ENCODE measurements at regions not wholly inside any gene's neighbourhood (a gene's known extent, or its start where the extent isn't known, plus 50 kb on each side); places are given as distances from the start of the nearest gene placed in this dataset.

GRCh38 chr9:1115370-1115769, 65.2 kb downstream of the DMRT2 start:
- no peaks in the 10 kb centered on the region for H3K27me3 ChIP-seq (ENCODE audit: control insufficient read depth, insufficient read depth, low read length)
- no peak overlapping the region for H3K9ac ChIP-seq (ENCODE audit: low read depth, low read length)
- H3K9me3 ChIP-seq (ENCODE audit: control insufficient read depth, insufficient read depth, low read length): no peaks in the 10 kb centered on the region
- no peaks in the 10 kb centered on the region for H3K36me3 ChIP-seq (ENCODE audit: control insufficient read depth, insufficient read depth, low read length)
- no peak overlapping the region for H3K4me3 ChIP-seq (ENCODE audit: low read depth, low read length)
- no peaks in the 10 kb centered on the region for H3K4me1 ChIP-seq (ENCODE audit: control insufficient read depth, insufficient read depth, low read length)

GRCh38 chr9:1117439-1117838, 67.3 kb downstream of the DMRT2 start:
- H3K4me1 ChIP-seq (ENCODE audit: control insufficient read depth, insufficient read depth, low read length): no peaks in the 10 kb centered on the region
- H3K9me3 ChIP-seq (ENCODE audit: control insufficient read depth, insufficient read depth, low read length): no peaks in the 10 kb centered on the region
- H3K4me3 ChIP-seq (ENCODE audit: low read depth, low read length): no peak overlapping the region
- H3K9ac ChIP-seq (ENCODE audit: low read depth, low read length): no peak overlapping the region
- no peaks in the 10 kb centered on the region for H3K36me3 ChIP-seq (ENCODE audit: control insufficient read depth, insufficient read depth, low read length)
- no peaks in the 10 kb centered on the region for H3K27me3 ChIP-seq (ENCODE audit: control insufficient read depth, insufficient read depth, low read length)

- no peaks in the 10 kb centered on the region for H3K36me3 ChIP-seq (ENCODE audit: control insufficient read depth, insufficient read depth, low read length)
- no peaks in the 10 kb centered on the region for H3K9me3 ChIP-seq (ENCODE audit: control insufficient read depth, insufficient read depth, low read length)
- H3K9ac ChIP-seq (ENCODE audit: low read depth, low read length): no peak overlapping the region
- no peaks in the 10 kb centered on the region for H3K27me3 ChIP-seq (ENCODE audit: control insufficient read depth, insufficient read depth, low read length)
- no peak overlapping the region for H3K4me3 ChIP-seq (ENCODE audit: low read depth, low read length)
- H3K4me1 ChIP-seq (ENCODE audit: control insufficient read depth, insufficient read depth, low read length): no peaks in the 10 kb centered on the region
Observed at GRCh38 chr9:1120500-1121165, 70.5 kb downstream of the DMRT2 start.

GRCh38 chr9:1125741-1126140, 75.6 kb downstream of the DMRT2 start:
- Histone ChIP-seq H3K36me3 (ENCODE audit: control insufficient read depth, insufficient read depth, low read length) (no peaks in the 10 kb centered on the region), H3K4me3 (ENCODE audit: low read depth, low read length) (no peak overlapping the region), H3K27me3 (ENCODE audit: control insufficient read depth, insufficient read depth, low read length) (peaks cover 14% of the 10 kb centered on the region), H3K9ac (ENCODE audit: low read depth, low read length) (no peak overlapping the region), H3K4me1 (ENCODE audit: control insufficient read depth, insufficient read depth, low read length) (peaks cover 11% of the 10 kb centered on the region), H3K9me3 (ENCODE audit: control insufficient read depth, insufficient read depth, low read length) (no peaks in the 10 kb centered on the region)

- no peak overlapping the region for H3K9ac ChIP-seq (ENCODE audit: low read depth, low read length)
- no peak overlapping the region for H3K4me3 ChIP-seq (ENCODE audit: low read depth, low read length)
- H3K27me3 ChIP-seq (ENCODE audit: control insufficient read depth, insufficient read depth, low read length): peaks cover 14% of the 10 kb centered on the region
- H3K4me1 ChIP-seq (ENCODE audit: control insufficient read depth, insufficient read depth, low read length): peaks cover 11% of the 10 kb centered on the region
- H3K36me3 ChIP-seq (ENCODE audit: control insufficient read depth, insufficient read depth, low read length): no peaks in the 10 kb centered on the region
- no peaks in the 10 kb centered on the region for H3K9me3 ChIP-seq (ENCODE audit: control insufficient read depth, insufficient read depth, low read length)
Observed at GRCh38 chr9:1128046-1128445, 77.9 kb downstream of the DMRT2 start.

GRCh38 chr9:1129382-1129781, 79.2 kb downstream of the DMRT2 start:
- Histone ChIP-seq H3K4me3 (ENCODE audit: low read depth, low read length) (peak overlapping the region; percentile 13), H3K9ac (ENCODE audit: low read depth, low read length) (no peak overlapping the region), H3K36me3 (ENCODE audit: control insufficient read depth, insufficient read depth, low read length) (no peaks in the 10 kb centered on the region), H3K9me3 (ENCODE audit: control insufficient read depth, insufficient read depth, low read length) (no peaks in the 10 kb centered on the region), H3K4me1 (ENCODE audit: control insufficient read depth, insufficient read depth, low read length) (peaks cover 11% of the 10 kb centered on the region), H3K27me3 (ENCODE audit: control insufficient read depth, insufficient read depth, low read length) (peaks cover 14% of the 10 kb centered on the region)

GRCh38 chr9:1140057-1140456, 89.9 kb downstream of the DMRT2 start:
- no peaks in the 10 kb centered on the region for H3K4me1 ChIP-seq (ENCODE audit: control insufficient read depth, insufficient read depth, low read length)

GRCh38 chr9:1151691-1152090, 101.5 kb downstream of the DMRT2 start:
- no peaks in the 10 kb centered on the region for H3K9me3 ChIP-seq (ENCODE audit: control insufficient read depth, insufficient read depth, low read length)
- no peak overlapping the region for H3K4me3 ChIP-seq (ENCODE audit: low read depth, low read length)
- H3K9ac ChIP-seq (ENCODE audit: low read depth, low read length): no peak overlapping the region
- no peaks in the 10 kb centered on the region for H3K4me1 ChIP-seq (ENCODE audit: control insufficient read depth, insufficient read depth, low read length)
- no peaks in the 10 kb centered on the region for H3K36me3 ChIP-seq (ENCODE audit: control insufficient read depth, insufficient read depth, low read length)
- no peaks in the 10 kb centered on the region for H3K27me3 ChIP-seq (ENCODE audit: control insufficient read depth, insufficient read depth, low read length)

More at GRCh38 chr9:1140057-1140456, 89.9 kb downstream of the DMRT2 start:
- H3K9ac ChIP-seq (ENCODE audit: low read depth, low read length): no peak overlapping the region
- H3K9me3 ChIP-seq (ENCODE audit: control insufficient read depth, insufficient read depth, low read length): no peaks in the 10 kb centered on the region
- no peak overlapping the region for H3K4me3 ChIP-seq (ENCODE audit: low read depth, low read length)
- H3K36me3 ChIP-seq (ENCODE audit: control insufficient read depth, insufficient read depth, low read length): no peaks in the 10 kb centered on the region
- H3K27me3 ChIP-seq (ENCODE audit: control insufficient read depth, insufficient read depth, low read length): no peaks in the 10 kb centered on the region

- Histone ChIP-seq H3K9me3 (ENCODE audit: control insufficient read depth, insufficient read depth, low read length) (no peaks in the 10 kb centered on the region), H3K9ac (ENCODE audit: low read depth, low read length) (no peak overlapping the region), H3K36me3 (ENCODE audit: control insufficient read depth, insufficient read depth, low read length) (no peaks in the 10 kb centered on the region), H3K4me1 (ENCODE audit: control insufficient read depth, insufficient read depth, low read length) (no peaks in the 10 kb centered on the region), H3K4me3 (ENCODE audit: low read depth, low read length) (no peak overlapping the region), H3K27me3 (ENCODE audit: control insufficient read depth, insufficient read depth, low read length) (no peaks in the 10 kb centered on the region)
Observed at GRCh38 chr9:1152171-1152570, 102.0 kb downstream of the DMRT2 start.

- no peaks in the 10 kb centered on the region for H3K4me1 ChIP-seq (ENCODE audit: control insufficient read depth, insufficient read depth, low read length)
- no peak overlapping the region for H3K4me3 ChIP-seq (ENCODE audit: low read depth, low read length)
- no peaks in the 10 kb centered on the region for H3K9me3 ChIP-seq (ENCODE audit: control insufficient read depth, insufficient read depth, low read length)
- H3K9ac ChIP-seq (ENCODE audit: low read depth, low read length): no peak overlapping the region
- no peaks in the 10 kb centered on the region for H3K36me3 ChIP-seq (ENCODE audit: control insufficient read depth, insufficient read depth, low read length)
- H3K27me3 ChIP-seq (ENCODE audit: control insufficient read depth, insufficient read depth, low read length): no peaks in the 10 kb centered on the region
Observed at GRCh38 chr9:1154739-1155138, 104.6 kb downstream of the DMRT2 start.

- Histone ChIP-seq H3K4me3 (ENCODE audit: low read depth, low read length) (no peak overlapping the region), H3K9ac (ENCODE audit: low read depth, low read length) (no peak overlapping the region), H3K36me3 (ENCODE audit: control insufficient read depth, insufficient read depth, low read length) (no peaks in the 10 kb centered on the region), H3K9me3 (ENCODE audit: control insufficient read depth, insufficient read depth, low read length) (no peaks in the 10 kb centered on the region), H3K4me1 (ENCODE audit: control insufficient read depth, insufficient read depth, low read length) (no peaks in the 10 kb centered on the region), H3K27me3 (ENCODE audit: control insufficient read depth, insufficient read depth, low read length) (no peaks in the 10 kb centered on the region)
Observed at GRCh38 chr9:1155602-1156001, 105.4 kb downstream of the DMRT2 start.

GRCh38 chr9:1156794-1157550, 106.8 kb downstream of the DMRT2 start:
- Histone ChIP-seq H3K9me3 (ENCODE audit: control insufficient read depth, insufficient read depth, low read length) (no peaks in the 10 kb centered on the region), H3K27me3 (ENCODE audit: control insufficient read depth, insufficient read depth, low read length) (no peaks in the 10 kb centered on the region), H3K4me3 (ENCODE audit: low read depth, low read length) (no peak overlapping the region), H3K4me1 (ENCODE audit: control insufficient read depth, insufficient read depth, low read length) (no peaks in the 10 kb centered on the region), H3K9ac (ENCODE audit: low read depth, low read length) (no peak overlapping the region), H3K36me3 (ENCODE audit: control insufficient read depth, insufficient read depth, low read length) (no peaks in the 10 kb centered on the region)
